K562 (cell line): ENCODE measurements at regions not wholly inside any gene's neighbourhood (a gene's known extent, or its start where the extent isn't known, plus 50 kb on each side); places are given as distances from the start of the nearest gene placed in this dataset.

Experiments
- BACH1 ChIP-seq: fragments of 200-800 bp; sonication (Bioruptor generic); IDR thresholded peaks from 2 replicates; pipeline ENCODE4 v1.6.1; 2016; ENCODE audit warnings: missing genetic modification characterization, missing compliant biosample characterization
- CXXC5 ChIP-seq: fragments of 250-450 bp; sonication (Bioruptor Pico); IDR thresholded peaks from 2 replicates; pipeline ENCODE4 v1.8.0; 2022; ENCODE audit warnings: inconsistent platforms, mild to moderate bottlenecking, moderate library complexity
- ELF1 ChIP-seq: fragments of 200-800 bp; sonication (Bioruptor generic); IDR thresholded peaks from 2 replicates; pipeline ENCODE4 v1.6.1; 2016; ENCODE audit warnings: missing genetic modification characterization, missing compliant biosample characterization
- ETV6 ChIP-seq, 3 experiments: fragments of 150-350 bp in 1 of 3; sonication (generic) in 1 of 3; formaldehyde crosslinking in 1 of 3; IDR thresholded peaks; 2 replicates each; pipeline versions ENCODE4 v1.6.1 to v1.8.0; 2014 to 2022; ENCODE audit warnings: borderline replicate concordance in 2 of 3, low read depth in 2 of 3, antibody characterized with exemption in 1 of 3, low read length in 1 of 3, mild to moderate bottlenecking in 1 of 3, missing genetic modification reagents in 1 of 3
- HLTF ChIP-seq: fragments of 450-650 bp; IDR thresholded peaks from 2 replicates; pipeline ENCODE4 v1.6.1; 2016
- HNRNPH1 ChIP-seq: fragments of 200-400 bp; formaldehyde crosslinking; optimal IDR thresholded peaks from 2 replicates; pipeline ENCODE3; 2017; ENCODE audit warnings: low read depth, mild to moderate bottlenecking, low read length, moderate library complexity
- LCOR ChIP-seq: sonication (generic); formaldehyde crosslinking; IDR thresholded peaks from 2 replicates; pipeline ENCODE4 v1.8.0; 2022; ENCODE audit warnings: mild to moderate bottlenecking, missing genetic modification reagents
- MAFF ChIP-seq: IDR thresholded peaks from 2 replicates; pipeline ENCODE4 v1.6.1; 2012; ENCODE audit warnings: low read length, improper control_type of control experiment
- MYC ChIP-seq, 2 experiments: fragments of 250-450 bp in 1 of 2; sonication (Bioruptor Pico) in 1 of 2; IDR thresholded peaks; 2 replicates each; pipeline versions ENCODE4 v1.5.1 to v1.6.1; 2012 to 2021; ENCODE audit warnings: low read depth in 2 of 2, borderline replicate concordance in 1 of 2, improper control_type of control experiment in 1 of 2, low read length in 1 of 2, mild to moderate bottlenecking in 1 of 2, moderate library complexity in 1 of 2
- ZBED1 ChIP-seq: IDR thresholded peaks from 2 replicates; pipeline ENCODE4 v1.6.1; 2014
- ZNF146 ChIP-seq: IDR thresholded peaks from one replicate; pipeline ENCODE4 v1.6.1; 2018; ENCODE audit warnings: missing compliant biosample characterization; ENCODE audit not compliant: unreplicated experiment
- TF ChIP-seq, protein P1 (sequence below): sonication (generic); formaldehyde crosslinking; IDR thresholded peaks from 2 replicates; pipeline ENCODE4 v1.8.1; 2023; ENCODE audit warnings: mild to moderate bottlenecking, missing genetic modification reagents, moderate library complexity
- TF ChIP-seq, protein P2 (sequence below): fragments of 450-650 bp; IDR thresholded peaks from 2 replicates; pipeline ENCODE4 v1.6.1; 2016; ENCODE audit warnings: low read depth, mild to moderate bottlenecking, moderate library complexity
- TF ChIP-seq, protein P3 (sequence below): fragments of 450-650 bp; IDR thresholded peaks from 2 replicates; pipeline ENCODE4 v1.6.1; 2014; ENCODE audit warnings: low read depth, mild to moderate bottlenecking, moderate library complexity, borderline replicate concordance
- TF ChIP-seq, protein P4 (sequence below): fragments of 250-450 bp; sonication (Bioruptor Pico); IDR thresholded peaks from 2 replicates; pipeline ENCODE4 v1.4.0; 2020; ENCODE audit warnings: mild to moderate bottlenecking, moderate library complexity

DNA sequence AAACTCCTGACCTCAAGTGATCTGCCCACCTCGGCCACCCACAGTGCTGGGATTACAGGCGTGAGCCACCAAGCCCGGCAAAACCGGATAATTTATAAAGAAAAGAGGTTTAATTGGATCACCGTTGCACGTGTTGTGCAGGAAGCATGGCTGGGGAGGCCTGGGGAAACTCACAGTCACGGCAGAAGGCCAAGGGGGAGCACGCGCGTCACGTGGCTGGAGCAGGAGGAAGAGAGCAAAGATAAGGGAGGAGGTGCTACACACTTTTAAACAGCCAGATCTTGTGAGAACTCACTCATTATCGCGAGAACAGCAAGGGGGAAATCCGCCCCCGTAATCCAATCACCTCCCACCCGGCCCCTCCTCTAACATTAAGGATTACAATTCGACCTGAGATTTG is 177.9 kb upstream of the TENM3 start (continued):
- no peak for TF ChIP-seq HNRNPH1
- no peak for TF ChIP-seq ZBED1
- no peak for TF ChIP-seq ETV6 (IDR thresholded peaks at IDR 0.05; ENCODE audit: borderline replicate concordance in 1 of 2, low read depth in 2 of 2, low read length in 1 of 2)
- no peak for TF ChIP-seq ETV6 (CRISPR knock-in tag; IDR thresholded peaks at IDR 0.05; ENCODE audit: borderline replicate concordance)
- TF ChIP-seq, protein P1, sequence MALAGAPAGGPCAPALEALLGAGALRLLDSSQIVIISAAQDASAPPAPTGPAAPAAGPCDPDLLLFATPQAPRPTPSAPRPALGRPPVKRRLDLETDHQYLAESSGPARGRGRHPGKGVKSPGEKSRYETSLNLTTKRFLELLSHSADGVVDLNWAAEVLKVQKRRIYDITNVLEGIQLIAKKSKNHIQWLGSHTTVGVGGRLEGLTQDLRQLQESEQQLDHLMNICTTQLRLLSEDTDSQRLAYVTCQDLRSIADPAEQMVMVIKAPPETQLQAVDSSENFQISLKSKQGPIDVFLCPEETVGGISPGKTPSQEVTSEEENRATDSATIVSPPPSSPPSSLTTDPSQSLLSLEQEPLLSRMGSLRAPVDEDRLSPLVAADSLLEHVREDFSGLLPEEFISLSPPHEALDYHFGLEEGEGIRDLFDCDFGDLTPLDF (CRISPR knock-in tag): no peak
- TF ChIP-seq ELF1: 0 out of 2 replicates have a peak, but pooled peaks have one; percentile 23
- TF ChIP-seq MYC (IDR thresholded peaks at IDR 0.05; ENCODE audit: low read depth, low read length): 0 out of 2 replicates have a peak, but pooled peaks have one; percentile 15
- TF ChIP-seq MYC (CRISPR knock-in tag; IDR thresholded peaks at IDR 0.05; ENCODE audit: borderline replicate concordance, low read depth): no peak
- TF ChIP-seq, protein P2, sequence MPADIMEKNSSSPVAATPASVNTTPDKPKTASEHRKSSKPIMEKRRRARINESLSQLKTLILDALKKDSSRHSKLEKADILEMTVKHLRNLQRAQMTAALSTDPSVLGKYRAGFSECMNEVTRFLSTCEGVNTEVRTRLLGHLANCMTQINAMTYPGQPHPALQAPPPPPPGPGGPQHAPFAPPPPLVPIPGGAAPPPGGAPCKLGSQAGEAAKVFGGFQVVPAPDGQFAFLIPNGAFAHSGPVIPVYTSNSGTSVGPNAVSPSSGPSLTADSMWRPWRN: 0 out of 2 replicates have a peak, but pooled peaks have one; percentile 31
- TF ChIP-seq LCOR (CRISPR knock-in tag): no peak
- TF ChIP-seq CXXC5: peak; percentile 36
- no peak for TF ChIP-seq MAFF
- TF ChIP-seq HLTF: no peak
- no peak for TF ChIP-seq BACH1 (tag)
- no peak for TF ChIP-seq ZNF146 (CRISPR knock-in tag)
- TF ChIP-seq, protein P3, sequence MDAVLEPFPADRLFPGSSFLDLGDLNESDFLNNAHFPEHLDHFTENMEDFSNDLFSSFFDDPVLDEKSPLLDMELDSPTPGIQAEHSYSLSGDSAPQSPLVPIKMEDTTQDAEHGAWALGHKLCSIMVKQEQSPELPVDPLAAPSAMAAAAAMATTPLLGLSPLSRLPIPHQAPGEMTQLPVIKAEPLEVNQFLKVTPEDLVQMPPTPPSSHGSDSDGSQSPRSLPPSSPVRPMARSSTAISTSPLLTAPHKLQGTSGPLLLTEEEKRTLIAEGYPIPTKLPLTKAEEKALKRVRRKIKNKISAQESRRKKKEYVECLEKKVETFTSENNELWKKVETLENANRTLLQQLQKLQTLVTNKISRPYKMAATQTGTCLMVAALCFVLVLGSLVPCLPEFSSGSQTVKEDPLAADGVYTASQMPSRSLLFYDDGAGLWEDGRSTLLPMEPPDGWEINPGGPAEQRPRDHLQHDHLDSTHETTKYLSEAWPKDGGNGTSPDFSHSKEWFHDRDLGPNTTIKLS: peak; percentile 39; the same call in 1 of the 2 replicates
- TF ChIP-seq, protein P4, sequence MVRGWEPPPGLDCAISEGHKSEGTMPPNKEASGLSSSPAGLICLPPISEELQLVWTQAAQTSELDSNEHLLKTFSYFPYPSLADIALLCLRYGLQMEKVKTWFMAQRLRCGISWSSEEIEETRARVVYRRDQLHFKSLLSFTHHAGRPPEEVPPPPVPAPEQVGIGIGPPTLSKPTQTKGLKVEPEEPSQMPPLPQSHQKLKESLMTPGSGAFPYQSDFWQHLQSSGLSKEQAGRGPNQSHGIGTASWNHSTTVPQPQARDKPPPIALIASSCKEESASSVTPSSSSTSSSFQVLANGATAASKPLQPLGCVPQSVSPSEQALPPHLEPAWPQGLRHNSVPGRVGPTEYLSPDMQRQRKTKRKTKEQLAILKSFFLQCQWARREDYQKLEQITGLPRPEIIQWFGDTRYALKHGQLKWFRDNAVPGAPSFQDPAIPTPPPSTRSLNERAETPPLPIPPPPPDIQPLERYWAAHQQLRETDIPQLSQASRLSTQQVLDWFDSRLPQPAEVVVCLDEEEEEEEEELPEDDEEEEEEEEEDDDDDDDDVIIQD (CRISPR knock-in tag): no peak
- TF ChIP-seq, all 486 proteins: peak for 22
